Right ventricle myocardium superior (tissue), 1 donor: ENCODE measurements at regions not wholly inside any gene's neighbourhood (a gene's known extent, or its start where the extent isn't known, plus 50 kb on each side); places are given as distances from the start of the nearest gene placed in this dataset.
"Not testable (repeated sequence)": the region's sequence is repeated elsewhere in the genome, so short reads cannot be mapped to it uniquely, and the experiment has no call there.

Experiments used
- ATAC-seq: fragments of 200-7000 bp; cut with Tn5 transposase; one replicate; pipeline ENCODE4 v1.9.1; 2020; ENCODE audit warnings: mild to moderate bottlenecking; ENCODE audit not compliant: poor library complexity
- DNase-seq: peaks from one replicate; pipeline ENCODE4 v3.0.0-alpha.2; 2020
- intact Hi-C: fragments of 100-400 bp; cut with DNase I; formaldehyde crosslinking; loops from one replicate; pipeline ENCODE4 v1.11.2; 2022
- donor health status: DM: no; HTN: yes; CAD: no; lungs with severe emphysema.

- DNase-seq (no peak), ATAC-seq (no peak)
- intact Hi-C loops, result no loop called here
Observed at GRCh38 chr2:84102274-84102673, 356.8 kb downstream of the SUCLG1 start.

- intact Hi-C loops, result no loop called here
- ATAC-seq (no peak), DNase-seq (no peak)
Observed at GRCh38 chr2:84088656-84089055, 370.4 kb downstream of the SUCLG1 start.

- DNase-seq (no peak), ATAC-seq (no peak)
- intact Hi-C loops, result no loop called here
Observed at GRCh38 chr2:84085562-84085961, 373.5 kb downstream of the SUCLG1 start.

- ATAC-seq, result no peak
- no peak for DNase-seq
Observed at GRCh38 chr2:84084856-84085255, 374.2 kb downstream of the SUCLG1 start.

GRCh38 chr2:84083984-84084383 lies 375.1 kb downstream of the SUCLG1 start:
- DNase-seq, result no peak
- ATAC-seq, result no peak
- intact Hi-C loops, result no loop called here

More at GRCh38 chr2:84084856-84085255, 374.2 kb downstream of the SUCLG1 start:
- intact Hi-C loops, result no loop called here

- no peak for DNase-seq
- intact Hi-C loops, result no loop called here
- no peak for ATAC-seq
Observed at GRCh38 chr2:84078471-84078870, 380.6 kb downstream of the SUCLG1 start.

GRCh38 chr2:84077496-84077895 lies 381.6 kb downstream of the SUCLG1 start:
- intact Hi-C loops, result no loop called here
- DNase-seq (no peak), ATAC-seq (no peak)

- DNase-seq (no peak), ATAC-seq (no peak)
- intact Hi-C loops, result no loop called here
Observed at GRCh38 chr2:84071050-84071449, 388.0 kb downstream of the SUCLG1 start.

- ATAC-seq (no peak), DNase-seq (no peak)
- intact Hi-C loops, result no loop called here
Observed at GRCh38 chr2:84065857-84066256, 393.2 kb downstream of the SUCLG1 start.

- no peak for DNase-seq
- intact Hi-C loops, result no loop called here
- ATAC-seq, result no peak
Observed at GRCh38 chr2:84057917-84058560, 401.0 kb downstream of the SUCLG1 start.

GRCh38 chr2:84055816-84056215 lies 403.3 kb downstream of the SUCLG1 start:
- DNase-seq, result no peak
- ATAC-seq, result no peak
- intact Hi-C loops, result no loop called here

GRCh38 chr2:84054577-84054976 lies 404.5 kb downstream of the SUCLG1 start:
- DNase-seq, ATAC-seq, intact Hi-C loops: not testable (repeated sequence)

GRCh38 chr2:84052913-84053312 lies 406.2 kb downstream of the SUCLG1 start:
- intact Hi-C loops, result no loop called here
- ATAC-seq (no peak), DNase-seq (no peak)

GRCh38 chr2:84052043-84052442 lies 407.0 kb downstream of the SUCLG1 start:
- ATAC-seq (no peak), DNase-seq (no peak)
- intact Hi-C loops, result no loop called here

- no peak for ATAC-seq
- intact Hi-C loops, result no loop called here
- no peak for DNase-seq
Observed at GRCh38 chr2:84048964-84049363, 410.1 kb downstream of the SUCLG1 start.

- DNase-seq (no peak), ATAC-seq (no peak)
- intact Hi-C loops, result no loop called here
Observed at GRCh38 chr2:84041506-84041905, 417.6 kb downstream of the SUCLG1 start.

- ATAC-seq (no peak), DNase-seq (no peak)
- intact Hi-C loops, result no loop called here
Observed at GRCh38 chr2:84040281-84040680, 418.8 kb downstream of the SUCLG1 start.

- DNase-seq (no peak), ATAC-seq (no peak)
- intact Hi-C loops, result no loop called here
Observed at GRCh38 chr2:84038866-84039265, 420.2 kb downstream of the SUCLG1 start.

- intact Hi-C loops, result no loop called here
- no peak for ATAC-seq
Observed at GRCh38 chr2:84033347-84033974, 425.6 kb downstream of the SUCLG1 start.

GRCh38 chr2:84031312-84032050 lies 427.6 kb downstream of the SUCLG1 start:
- intact Hi-C loops, result no loop called here
- no peak for ATAC-seq
- no peak for DNase-seq

More at GRCh38 chr2:84033347-84033974, 425.6 kb downstream of the SUCLG1 start:
- no peak for DNase-seq
